Fibroblast of skin of back (primary cell): ENCODE measurements at regions not wholly inside any gene's neighbourhood (a gene's known extent, or its start where the extent isn't known, plus 50 kb on each side); places are given as distances from the start of the nearest gene placed in this dataset.

Source experiments
- DNase-seq: peaks from one replicate; pipeline ENCODE4 v3.0.0-alpha.2; 2013

GRCh38 chr20:10771435-10772140 is 97.8 kb upstream of the JAG1 start:
- DNase-seq: peak; percentile 94

- no peak for DNase-seq
Observed at GRCh38 chr20:10774357-10774943, 100.7 kb upstream of the JAG1 start.

GRCh38 chr20:10777710-10778109 is 103.9 kb upstream of the JAG1 start:
- no peak for DNase-seq

DNA sequence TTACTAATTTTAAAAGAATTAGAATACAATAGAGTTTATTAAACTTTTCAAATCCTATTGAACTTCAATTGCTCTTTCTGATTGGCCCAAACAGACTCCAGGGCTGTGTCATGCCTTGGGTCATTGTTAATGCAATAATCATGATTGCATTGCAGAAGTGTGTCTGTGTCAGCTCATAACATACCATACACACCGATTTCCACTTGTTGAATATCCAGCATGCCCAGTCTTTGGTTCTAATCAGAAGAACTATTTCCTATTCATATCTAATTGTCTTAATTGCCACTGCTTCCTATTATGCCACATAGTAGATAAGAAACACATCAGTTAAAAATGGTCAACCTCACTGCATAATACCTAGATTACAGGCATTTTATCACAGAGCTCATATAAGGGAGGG is 106.1 kb upstream of the JAG1 start:
- no peak for DNase-seq

DNA sequence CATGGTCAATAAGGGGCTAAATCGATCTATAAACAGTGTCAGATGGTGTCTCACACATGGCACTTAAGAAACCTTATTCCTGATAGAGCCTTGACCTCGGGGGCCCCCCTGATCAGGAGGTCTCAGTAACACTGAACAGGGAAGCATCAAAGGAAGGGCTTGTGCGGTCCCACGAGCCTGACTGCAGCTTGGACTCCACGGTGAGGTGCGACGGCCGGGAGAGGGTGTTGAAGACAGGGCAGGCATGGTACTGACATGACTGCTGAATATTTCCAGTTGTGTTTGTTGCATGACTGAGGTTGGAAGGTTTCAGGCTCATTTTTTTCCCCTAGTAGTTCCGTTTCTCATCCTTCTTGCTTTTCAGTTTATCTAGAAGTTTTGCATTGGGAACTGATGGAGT is 107.1 kb upstream of the JAG1 start:
- no peak for DNase-seq

DNA sequence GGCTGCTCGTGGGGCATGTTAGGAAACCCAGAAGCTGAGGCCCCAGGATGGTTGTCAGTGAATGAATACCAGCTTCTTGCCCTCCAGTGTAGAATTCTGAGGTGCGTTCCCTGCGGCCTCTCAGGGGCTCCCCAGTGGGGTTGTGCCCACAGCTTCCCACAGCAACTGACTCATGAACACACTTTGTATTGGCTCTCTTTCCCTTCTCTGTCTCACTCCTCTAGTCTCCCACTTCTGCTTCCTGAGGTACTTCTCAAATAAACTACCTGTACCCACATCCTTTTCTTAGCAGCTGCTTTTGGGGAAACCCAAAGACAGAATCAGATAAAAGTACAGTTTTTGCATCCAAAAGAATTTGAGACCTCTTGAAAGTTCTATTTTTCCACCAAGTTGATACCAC is 107.7 kb upstream of the JAG1 start:
- DNase-seq: no peak

DNA sequence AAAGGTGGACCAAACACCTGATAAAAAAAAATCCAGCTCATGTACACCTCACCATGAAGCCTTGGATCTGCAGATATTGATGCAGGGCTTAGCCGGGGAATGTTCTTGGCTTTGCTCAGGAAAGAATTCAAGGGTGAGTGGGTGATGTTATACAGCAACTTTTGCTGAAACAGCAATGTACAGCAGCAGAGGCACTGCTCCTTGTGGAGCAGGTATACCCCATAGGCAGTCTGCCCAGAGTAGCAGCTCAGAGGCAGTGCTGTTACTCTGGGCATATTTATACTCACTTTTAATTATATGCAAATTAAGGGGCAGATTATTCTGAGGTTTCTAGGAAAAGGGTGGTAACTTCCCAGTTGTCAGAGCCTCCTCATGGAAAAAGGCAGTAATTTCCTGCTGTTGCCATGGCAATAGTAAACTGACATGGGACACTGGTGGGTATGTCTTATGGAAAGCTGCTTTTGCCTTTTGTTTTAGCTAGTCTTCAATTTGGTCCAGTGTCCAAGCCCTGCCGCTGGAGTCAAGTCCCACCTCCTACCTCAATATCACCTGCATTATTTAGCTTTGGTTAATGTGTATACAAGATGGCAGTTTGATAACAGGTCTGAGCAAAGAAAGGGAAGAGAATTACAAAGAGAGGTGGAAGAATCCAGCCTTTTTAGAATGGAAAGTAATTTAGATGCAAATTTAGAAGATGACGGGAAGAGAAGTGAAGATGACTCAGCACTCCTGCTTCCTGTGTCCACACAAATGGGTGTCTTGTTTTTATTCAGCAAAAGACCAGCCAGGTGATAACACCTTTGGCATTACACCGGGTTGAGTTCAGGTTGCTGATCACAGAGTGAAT is 110.1 kb upstream of the JAG1 start:
- DNase-seq: no peak

DNA sequence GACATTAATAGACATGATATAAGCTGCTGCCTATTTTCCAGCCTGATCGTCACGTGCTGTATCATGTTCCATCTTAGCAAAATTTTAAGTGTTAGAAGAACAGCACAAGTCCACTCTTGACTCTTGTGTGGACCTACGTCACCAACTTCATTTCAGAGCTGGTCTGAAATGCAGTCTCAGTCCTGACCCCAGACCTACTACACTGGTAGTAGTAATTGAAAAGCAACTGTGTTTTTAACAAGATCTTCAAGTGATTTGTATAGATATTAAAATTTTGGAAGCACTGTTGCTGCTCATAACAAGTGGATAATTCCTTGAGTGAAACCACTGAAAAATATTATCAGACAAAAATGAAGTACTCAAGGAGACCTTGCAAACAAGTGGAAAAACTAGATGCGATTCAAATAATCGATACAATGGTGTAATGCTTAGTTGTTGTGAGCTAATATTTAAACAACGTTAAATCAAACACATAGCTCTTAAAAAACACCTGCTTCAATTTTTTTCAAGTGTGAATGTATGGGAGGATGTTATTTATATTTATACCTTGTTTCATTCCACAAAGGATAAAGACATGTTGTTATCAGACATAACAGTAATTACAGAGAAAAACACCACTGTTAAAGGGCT is 110.9 kb upstream of the JAG1 start:
- DNase-seq: no peak

GRCh38 chr20:10786678-10787077 is 112.9 kb upstream of the JAG1 start:
- no peak for DNase-seq

- no peak for DNase-seq
Observed at GRCh38 chr20:10788055-10788454, 114.3 kb upstream of the JAG1 start.

GRCh38 chr20:10788877-10789276 is 115.1 kb upstream of the JAG1 start:
- no peak for DNase-seq

DNA sequence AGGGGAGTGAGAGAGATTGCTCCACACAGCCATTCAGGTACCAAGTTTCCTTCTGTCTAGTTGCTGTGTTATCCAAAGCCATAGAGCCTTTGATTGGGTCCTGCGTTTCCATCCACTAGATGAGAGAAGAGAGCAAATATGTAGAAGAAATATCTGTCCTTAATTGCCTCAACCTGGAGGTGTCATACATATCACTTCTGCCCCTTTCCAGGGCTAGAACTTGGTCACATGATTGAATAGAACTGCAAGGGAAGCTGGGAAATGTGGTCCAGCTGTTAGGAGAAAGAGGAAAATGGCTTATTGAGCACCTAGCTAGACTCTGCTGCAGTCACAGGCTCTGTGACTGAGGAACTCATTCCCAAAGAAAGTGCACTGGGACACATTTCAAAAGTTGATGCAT is 115.6 kb upstream of the JAG1 start:
- no peak for DNase-seq

DNA sequence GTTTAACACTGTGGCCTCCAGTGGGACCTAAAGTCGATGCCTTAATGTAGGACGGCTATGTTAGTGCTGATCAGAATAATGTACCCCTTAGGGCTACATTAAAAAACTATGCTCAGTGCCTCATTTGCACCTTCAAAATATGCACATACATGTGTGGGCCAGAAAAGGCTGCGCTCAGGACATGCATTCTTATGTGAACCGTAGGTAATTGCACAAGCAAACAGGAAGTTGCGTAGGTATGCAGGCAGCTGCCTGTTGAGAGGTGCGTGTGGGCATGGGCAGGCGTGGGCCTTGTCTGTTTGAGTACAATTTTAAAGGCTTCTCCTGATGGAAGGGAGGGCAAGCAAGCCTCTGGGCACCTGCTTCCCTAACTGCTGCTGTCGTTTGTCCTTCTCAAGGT is 116.2 kb upstream of the JAG1 start:
- DNase-seq: no peak

DNA sequence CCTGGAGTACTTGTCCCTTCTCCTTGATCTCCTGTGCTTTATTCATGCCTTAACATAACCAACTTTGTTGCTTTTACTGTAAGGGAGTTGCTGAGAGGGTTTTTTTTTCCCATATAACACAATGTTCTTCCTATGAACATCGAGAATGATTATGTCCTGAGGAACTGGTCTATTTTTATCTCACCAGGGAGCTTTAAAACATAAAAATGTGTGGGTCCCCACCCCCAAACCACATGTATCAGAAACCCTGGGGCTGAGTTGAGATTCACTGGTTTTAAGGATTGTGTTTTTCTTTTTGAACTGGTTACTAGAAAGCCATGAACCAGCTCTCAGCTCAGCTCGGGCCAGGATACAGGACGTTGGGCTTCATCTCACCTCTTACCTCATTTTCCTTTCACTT is 118.5 kb upstream of the JAG1 start:
- peak; percentile 57 for DNase-seq

- DNase-seq: no peak
Observed at GRCh38 chr20:10793766-10794165, 120.0 kb upstream of the JAG1 start.

DNA sequence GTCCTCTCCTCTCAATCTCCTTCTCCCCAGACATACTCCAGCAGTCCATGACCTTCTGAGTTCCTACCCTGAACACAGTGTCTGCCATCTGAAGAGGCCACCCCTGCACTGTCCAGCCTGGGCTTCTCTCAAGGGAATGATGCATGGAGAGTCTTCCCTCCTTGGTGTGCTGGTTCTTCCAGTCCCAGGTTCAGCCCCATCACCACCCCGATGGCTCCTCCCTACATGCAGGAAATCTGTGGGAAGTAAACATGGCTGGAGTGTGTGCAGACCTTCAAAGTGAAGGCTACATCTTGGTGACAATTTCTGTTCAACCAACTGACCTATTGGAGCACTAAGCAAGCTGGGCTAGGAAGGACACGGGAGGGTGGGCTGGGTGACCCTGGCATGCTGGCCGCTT is 121.0 kb upstream of the JAG1 start:
- no peak for DNase-seq

DNA sequence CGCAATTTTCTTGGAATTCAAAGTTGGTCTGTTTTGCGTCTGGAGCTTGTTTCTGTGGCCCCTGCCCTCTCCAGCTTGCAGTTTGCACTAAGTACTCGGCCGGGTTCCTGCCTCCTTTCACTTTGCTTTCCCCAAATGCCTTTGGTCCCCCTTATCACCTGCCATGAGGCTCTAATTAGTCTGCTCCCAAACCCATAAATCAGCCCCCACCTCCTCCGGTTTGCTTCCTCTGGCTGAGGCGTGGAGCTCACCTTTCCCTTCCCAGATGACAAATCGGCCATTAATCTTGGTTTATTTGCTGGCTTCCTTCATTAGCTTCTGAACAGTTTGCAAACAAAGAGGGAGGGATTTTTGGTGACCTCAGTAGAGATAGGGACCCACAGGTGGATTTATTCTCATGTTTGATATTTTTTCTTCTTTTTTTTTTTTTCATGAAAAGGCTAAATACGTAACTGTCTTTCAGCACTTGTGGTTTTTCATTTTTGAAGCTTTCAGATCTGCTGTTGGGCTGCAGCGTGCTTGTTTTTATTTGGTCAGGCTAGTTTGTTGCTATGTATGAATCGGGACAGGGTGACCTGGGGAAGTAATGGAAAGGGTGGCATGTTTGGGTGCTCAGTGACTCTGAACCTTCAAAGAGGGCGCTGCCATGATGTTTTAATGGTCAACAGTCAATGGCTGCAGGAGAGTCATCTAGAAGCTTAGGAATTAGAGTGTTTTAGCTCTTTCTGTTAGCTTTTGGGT is 121.7 kb upstream of the JAG1 start:
- DNase-seq: no peak

GRCh38 chr20:10798811-10799210 is 125.0 kb upstream of the JAG1 start:
- DNase-seq: peak; percentile 59

- DNase-seq: peak; percentile 64
Observed at GRCh38 chr20:10799735-10800134, 125.9 kb upstream of the JAG1 start.

DNA sequence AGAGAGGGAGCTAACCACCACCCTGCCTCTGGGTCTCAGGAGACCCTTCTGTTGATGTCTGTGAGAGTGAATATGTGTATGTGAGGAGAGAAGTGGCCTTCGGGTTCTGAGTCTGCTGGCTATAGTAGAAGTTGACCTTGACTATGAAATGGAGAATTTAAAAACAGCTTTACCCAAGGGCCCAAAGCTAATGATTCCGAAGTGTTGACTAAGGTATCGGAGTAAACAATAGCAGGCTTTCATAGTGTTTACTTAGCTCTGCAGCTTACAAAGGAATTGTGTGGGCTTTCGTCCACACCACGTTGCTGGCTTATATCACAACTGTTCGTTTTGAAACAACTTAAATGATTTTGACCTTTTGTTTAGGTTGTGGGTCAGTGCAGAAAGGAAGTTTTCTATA is 126.5 kb upstream of the JAG1 start:
- DNase-seq: no peak

GRCh38 chr20:10802236-10802635 is 128.4 kb upstream of the JAG1 start:
- DNase-seq: peak; percentile 78

DNA sequence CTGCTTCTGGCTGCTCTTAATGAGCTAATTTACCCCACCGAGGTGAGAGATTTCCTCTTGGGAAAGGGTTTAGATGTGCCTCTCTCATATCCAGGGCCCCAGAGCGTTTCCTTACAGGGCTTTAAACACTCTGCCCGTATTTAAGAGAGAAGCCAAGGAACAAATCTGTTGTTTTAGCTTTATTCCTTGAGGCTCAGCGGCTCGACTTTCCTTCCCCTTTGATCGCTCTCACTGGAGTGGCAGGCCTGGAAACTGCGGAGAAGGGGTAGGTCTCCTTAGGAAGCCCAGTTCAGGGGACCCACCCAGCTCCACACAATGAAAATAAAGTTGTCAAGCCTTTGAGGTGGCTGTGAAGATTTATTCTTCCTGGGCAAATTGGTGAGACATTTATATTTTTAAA is 132.0 kb upstream of the JAG1 start:
- DNase-seq: no peak

DNA sequence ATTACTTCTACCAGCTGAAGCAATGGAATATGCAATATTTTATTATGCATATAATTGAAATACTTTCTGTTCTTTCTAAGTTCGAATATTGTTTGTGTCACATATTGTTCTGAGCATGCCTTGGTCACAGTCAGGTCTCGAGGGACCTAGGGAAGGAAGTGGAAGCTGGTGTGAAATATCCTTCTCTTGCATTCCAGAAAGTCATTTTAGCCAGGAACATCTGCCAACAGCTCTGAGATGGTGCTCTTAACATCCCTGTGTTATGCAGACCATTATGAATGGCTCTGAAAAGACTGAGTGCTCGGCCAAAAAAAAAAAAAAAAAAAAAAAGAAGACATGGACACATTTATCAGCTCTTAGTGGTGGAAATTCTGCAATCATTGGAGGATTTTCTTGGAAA is 132.7 kb upstream of the JAG1 start:
- DNase-seq: peak; percentile 82
